AG09319 (cell line): ENCODE measurements at regions not wholly inside any gene's neighbourhood (a gene's known extent, or its start where the extent isn't known, plus 50 kb on each side); places are given as distances from the start of the nearest gene placed in this dataset.

Experiments
- DNase-seq: peaks from one replicate; pipeline ENCODE4 v3.0.0-alpha.2; 2010; ENCODE audit warnings: low read depth; ENCODE audit errors: extremely low read depth
- TF ChIP-seq, protein P1 (sequence below): IDR thresholded peaks from 2 replicates; pipeline ENCODE4 v1.5.1; 2011; ENCODE audit warnings: low read depth, mild to moderate bottlenecking, inconsistent platforms, low read length, moderate library complexity

DNA sequence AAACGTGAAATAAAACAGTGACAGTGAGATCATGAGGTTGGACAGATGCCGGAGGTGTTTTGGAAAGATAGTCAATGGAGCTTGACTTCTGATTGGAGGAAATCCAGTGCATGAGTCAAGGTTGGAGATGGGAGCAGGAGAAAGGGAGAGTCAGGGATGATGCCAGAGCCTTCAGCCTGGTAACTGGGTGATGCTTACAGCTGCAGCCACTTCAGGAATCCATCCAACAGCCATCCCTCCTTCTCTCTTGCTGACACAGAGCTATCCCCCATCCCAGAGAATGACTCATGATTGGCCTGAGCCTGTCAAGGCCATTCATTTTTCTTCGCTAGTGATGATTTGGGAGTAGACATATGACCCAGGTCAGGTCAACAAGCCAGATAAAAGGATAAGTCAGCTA is 112.8 kb downstream of the SAMD5 start:
- peak; percentile 67 for DNase-seq
- TF ChIP-seq, protein P1, sequence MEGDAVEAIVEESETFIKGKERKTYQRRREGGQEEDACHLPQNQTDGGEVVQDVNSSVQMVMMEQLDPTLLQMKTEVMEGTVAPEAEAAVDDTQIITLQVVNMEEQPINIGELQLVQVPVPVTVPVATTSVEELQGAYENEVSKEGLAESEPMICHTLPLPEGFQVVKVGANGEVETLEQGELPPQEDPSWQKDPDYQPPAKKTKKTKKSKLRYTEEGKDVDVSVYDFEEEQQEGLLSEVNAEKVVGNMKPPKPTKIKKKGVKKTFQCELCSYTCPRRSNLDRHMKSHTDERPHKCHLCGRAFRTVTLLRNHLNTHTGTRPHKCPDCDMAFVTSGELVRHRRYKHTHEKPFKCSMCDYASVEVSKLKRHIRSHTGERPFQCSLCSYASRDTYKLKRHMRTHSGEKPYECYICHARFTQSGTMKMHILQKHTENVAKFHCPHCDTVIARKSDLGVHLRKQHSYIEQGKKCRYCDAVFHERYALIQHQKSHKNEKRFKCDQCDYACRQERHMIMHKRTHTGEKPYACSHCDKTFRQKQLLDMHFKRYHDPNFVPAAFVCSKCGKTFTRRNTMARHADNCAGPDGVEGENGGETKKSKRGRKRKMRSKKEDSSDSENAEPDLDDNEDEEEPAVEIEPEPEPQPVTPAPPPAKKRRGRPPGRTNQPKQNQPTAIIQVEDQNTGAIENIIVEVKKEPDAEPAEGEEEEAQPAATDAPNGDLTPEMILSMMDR = no peak

DNA sequence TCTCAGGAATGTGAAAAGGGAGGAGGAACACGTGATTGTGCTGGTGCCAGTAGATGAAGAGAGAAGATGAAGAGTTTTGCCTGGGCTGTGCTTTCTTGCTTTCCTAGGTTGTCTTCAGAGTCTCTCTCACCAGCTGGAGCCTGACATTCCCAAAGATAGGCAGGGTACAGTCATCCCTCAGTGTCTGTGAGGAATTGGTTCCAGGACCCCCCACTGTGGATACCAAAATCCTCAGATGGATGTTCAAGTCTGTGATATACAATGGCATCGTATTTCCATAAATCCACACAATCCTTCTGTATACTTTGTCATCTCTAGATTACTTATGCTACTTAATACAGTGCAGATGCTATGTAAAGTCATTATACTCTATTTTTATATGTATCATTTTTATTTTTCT is 113.5 kb downstream of the SAMD5 start:
- no peak for DNase-seq
- TF ChIP-seq, protein P1 = no peak

DNA sequence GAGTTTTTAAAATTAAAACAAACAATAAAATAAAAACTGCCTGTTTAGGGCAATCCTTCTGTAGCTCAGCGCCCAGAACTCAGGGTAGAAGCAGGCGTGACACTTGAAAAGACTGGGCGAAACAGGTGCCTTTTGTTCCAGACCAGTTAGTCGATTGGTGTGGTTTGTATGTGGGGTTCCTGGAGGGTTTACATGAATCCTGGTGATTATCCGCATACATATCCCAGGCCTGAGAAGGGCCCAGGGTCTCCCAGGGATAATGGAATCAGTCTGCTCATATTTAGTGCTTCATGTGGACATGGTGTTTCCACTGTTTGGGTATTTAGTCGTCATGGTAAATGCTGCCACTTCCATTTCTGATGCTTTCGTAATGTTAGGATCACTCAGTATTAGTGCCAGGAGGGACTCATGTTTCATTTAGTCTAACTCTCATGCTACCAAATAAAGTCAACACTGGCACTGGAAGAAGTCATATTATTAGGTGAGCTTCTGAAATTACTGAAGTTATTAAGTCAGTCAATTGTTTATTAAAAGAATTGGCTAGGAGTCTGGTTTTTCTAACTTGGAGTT is 116.5 kb downstream of the SAMD5 start:
- no peak for DNase-seq
- TF ChIP-seq, protein P1 = no peak

DNA sequence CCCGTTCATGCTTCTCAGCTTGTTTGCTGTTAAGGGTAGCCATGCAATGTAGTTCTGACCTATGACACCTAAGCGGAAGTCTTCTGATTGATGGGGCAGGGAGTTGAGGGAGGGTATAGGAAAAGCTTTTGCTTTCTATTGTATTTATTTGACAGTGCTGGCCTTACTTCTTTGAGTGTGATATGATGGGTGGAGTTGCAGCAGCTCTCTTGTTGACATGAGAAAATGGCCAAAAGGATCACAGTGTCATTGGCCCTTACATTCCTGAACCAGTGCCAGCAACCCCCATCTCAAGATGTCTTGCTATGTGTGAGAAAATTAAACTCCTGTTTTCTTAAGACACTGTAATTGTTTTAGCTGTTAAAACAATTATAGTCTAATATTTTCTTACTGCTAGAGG is 117.5 kb downstream of the SAMD5 start:
- TF ChIP-seq, protein P1 = no peak
- no peak for DNase-seq

DNA sequence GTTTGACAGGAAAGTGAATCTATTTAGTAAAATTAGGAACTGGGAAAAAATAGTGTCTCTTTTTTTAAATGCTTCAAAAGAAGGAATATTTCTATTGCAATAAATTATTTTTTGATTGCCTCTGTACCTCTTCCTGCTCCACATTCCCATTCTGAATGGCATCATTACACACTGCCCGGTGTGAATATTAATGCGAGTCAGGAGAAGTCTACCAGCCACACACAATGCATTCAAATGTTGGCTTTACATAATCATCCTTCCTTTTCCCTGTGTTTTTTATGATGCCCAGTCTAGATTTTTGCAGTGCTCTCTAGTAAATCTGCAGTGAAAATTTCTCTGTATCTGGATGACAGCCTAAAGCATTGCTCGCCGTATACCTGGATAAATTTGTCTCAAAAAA is 118.9 kb downstream of the SAMD5 start:
- DNase-seq = no peak
- TF ChIP-seq, protein P1 = no peak

DNA sequence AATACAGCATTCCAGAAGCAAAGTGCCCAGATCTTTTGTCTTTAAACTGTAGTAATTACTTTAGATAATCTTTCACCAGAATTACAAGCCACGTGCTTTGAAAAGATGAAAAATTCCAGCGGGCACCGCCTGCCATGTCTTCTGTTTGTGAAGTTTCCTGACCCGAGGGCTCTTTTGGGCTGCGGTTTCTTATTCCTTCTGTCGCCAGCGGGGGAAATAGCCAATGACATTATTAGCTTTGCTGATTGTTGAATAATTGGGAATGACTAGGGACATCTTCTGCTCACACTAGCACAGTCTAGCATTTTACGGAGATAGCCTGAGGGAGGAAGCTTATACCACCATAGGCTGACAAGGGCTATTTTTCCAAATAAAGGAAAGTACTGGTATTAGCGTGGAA is 124.7 kb downstream of the SAMD5 start:
- TF ChIP-seq, protein P1 = no peak
- no peak for DNase-seq

DNA sequence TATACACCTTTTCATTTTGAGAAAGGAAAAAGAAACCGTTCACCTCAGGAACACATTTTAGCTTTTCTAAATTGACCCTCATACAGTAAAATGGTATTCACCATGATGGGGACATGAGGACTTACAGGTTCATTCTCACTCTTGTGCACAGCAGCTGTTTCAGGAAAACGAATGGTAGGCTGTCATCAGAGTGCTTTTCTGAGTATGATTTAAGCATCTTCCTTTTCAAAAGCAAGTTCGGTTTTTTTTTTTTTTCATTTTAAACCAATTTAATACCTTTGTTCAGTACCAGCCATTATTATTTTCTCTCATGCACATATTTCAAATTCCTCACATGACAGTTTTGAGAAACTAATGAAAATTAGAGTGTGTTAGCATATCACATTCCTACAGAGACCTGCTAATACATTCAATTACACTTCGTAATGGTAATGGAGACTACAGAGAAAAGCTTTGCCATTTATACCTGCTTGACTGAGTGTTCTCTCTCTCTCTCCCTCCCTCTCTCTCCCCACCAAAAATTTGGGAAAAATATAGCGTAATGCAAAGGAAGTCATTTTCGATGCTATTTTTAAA is 129.2 kb downstream of the SAMD5 start:
- TF ChIP-seq, protein P1 = no peak
- DNase-seq = no peak
